OCI-LY1 (cell line): ENCODE measurements at regions not wholly inside any gene's neighbourhood (a gene's known extent, or its start where the extent isn't known, plus 50 kb on each side); places are given as distances from the start of the nearest gene placed in this dataset.

ENCODE experiments used
- H2AFZ ChIP-seq: fragments of 200-600 bp; sonication (generic), shearing (Covaris generic); 2 replicates; pipeline ENCODE4 v1.6.0; 2014; ENCODE audit warnings: antibody characterized with exemption, mild to moderate bottlenecking, low read length
- H3F3A ChIP-seq: fragments of 200-600 bp; sonication (generic), shearing (Covaris generic); 2 replicates; pipeline ENCODE4 v1.6.0; 2014; ENCODE audit warnings: mild to moderate bottlenecking, antibody characterized with exemption, low read length, moderate library complexity; ENCODE audit not compliant: insufficient read depth
- H3K27ac ChIP-seq: fragments of 200-600 bp; sonication (generic); 2 replicates; pipeline ENCODE4 v1.5.1; 2014; ENCODE audit warnings: low read length, mixed run types, mild to moderate bottlenecking, low read depth; ENCODE audit not compliant: poor library complexity, severe bottlenecking
- H3K27me3 ChIP-seq: fragments of 200-600 bp; sonication (generic); 2 replicates; pipeline ENCODE4 v1.6.0; 2014; ENCODE audit warnings: antibody characterized with exemption, mild to moderate bottlenecking, low read length, moderate library complexity; ENCODE audit not compliant: insufficient read depth
- H3K36me3 ChIP-seq: fragments of 200-600 bp; sonication (generic); 2 replicates; pipeline ENCODE4 v1.6.1; 2014; ENCODE audit warnings: mild to moderate bottlenecking, antibody characterized with exemption, low read length, moderate library complexity, mixed read lengths; ENCODE audit not compliant: insufficient read depth
- H3K4me1 ChIP-seq: fragments of 200-600 bp; sonication (generic); 2 replicates; pipeline ENCODE4 v1.5.1; 2014; ENCODE audit warnings: mild to moderate bottlenecking, low read length, moderate library complexity; ENCODE audit not compliant: insufficient read depth, severe bottlenecking
- H3K4me2 ChIP-seq: fragments of 200-600 bp; sonication (generic), shearing (Covaris generic); 2 replicates; pipeline ENCODE4 v1.6.1; 2014; ENCODE audit warnings: low read length
- H3K4me3 ChIP-seq: fragments of 200-600 bp; sonication (generic); 2 replicates; pipeline ENCODE4 v1.5.1; 2014; ENCODE audit warnings: low read length, low read depth, mild to moderate bottlenecking, mixed read lengths; ENCODE audit not compliant: poor library complexity, severe bottlenecking
- H3K79me2 ChIP-seq: fragments of 200-600 bp; shearing (Covaris generic); 2 replicates; pipeline ENCODE4 v1.6.1; 2016; ENCODE audit warnings: mixed run types, low read length, mixed read lengths; ENCODE audit not compliant: insufficient read depth
- H3K9ac ChIP-seq: fragments of 200-600 bp; sonication (generic), shearing (Covaris generic); 2 replicates; pipeline ENCODE4 v1.6.1; 2014; ENCODE audit warnings: mild to moderate bottlenecking, low read length, mixed read lengths
- H3K9me2 ChIP-seq: fragments of 200-600 bp; sonication (generic), shearing (Covaris generic); 2 replicates; pipeline ENCODE4 v1.6.1; 2014; ENCODE audit warnings: low read depth, mild to moderate bottlenecking, low read length, mixed read lengths
- H3K9me3 ChIP-seq: fragments of 200-600 bp; shearing (Covaris generic); 2 replicates; pipeline ENCODE4 v1.6.1; 2014; ENCODE audit warnings: low read length, mixed read lengths
- H4K20me1 ChIP-seq: fragments of 200-600 bp; sonication (generic), shearing (Covaris generic); 2 replicates; pipeline ENCODE4 v1.6.0; 2016; ENCODE audit warnings: mild to moderate bottlenecking, low read length; ENCODE audit not compliant: insufficient read depth
- EZH2 ChIP-seq: fragments of 200-600 bp; sonication (generic), shearing (Covaris generic); IDR thresholded peaks from 2 replicates; pipeline ENCODE4 v1.8.0; 2017; ENCODE audit warnings: borderline replicate concordance, mixed run types, mild to moderate bottlenecking, antibody characterized with exemption, low read length, moderate library complexity, mixed read lengths
- TF ChIP-seq, protein P1 (sequence below): fragments of 200-600 bp; sonication (generic), shearing (Covaris generic); IDR thresholded peaks from 2 replicates; pipeline ENCODE4 v1.5.1; 2017; ENCODE audit warnings: mild to moderate bottlenecking, antibody characterized with exemption, low read length, moderate library complexity, mixed read lengths

DNA sequence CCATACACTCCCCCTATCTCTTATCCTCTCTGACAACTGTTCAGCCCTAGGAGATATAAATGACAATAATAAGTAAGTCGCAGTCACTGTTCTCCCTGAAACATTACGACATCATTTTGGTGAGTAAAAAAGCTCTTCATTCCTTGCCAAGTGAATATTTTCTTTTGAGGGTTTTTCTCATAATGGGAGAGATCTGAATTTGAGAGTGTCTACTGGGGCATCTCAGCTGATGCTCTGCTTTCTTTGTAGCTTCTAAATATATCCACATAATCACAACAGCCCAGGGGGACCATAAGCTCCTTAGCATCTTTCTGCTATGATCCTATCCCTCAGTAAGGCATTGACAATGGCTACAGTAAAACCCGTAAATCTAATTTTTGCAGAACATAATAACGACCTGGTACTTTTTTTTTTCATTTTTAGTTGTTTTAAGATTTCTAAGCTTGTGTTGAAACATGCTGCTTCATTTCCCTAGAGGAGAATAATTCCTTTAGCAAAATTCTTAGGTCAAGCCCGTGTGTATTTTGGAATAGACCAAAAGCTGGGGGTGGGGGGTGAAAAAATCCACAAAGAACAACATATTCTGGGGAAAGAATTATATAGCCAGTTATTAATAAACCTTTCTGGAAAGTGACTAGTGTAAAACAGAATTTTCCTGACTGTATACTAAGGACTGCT is 78.1 kb upstream of the GPM6B start:
- no peak overlapping the region for H2AFZ ChIP-seq
- no peak overlapping the region for H3K27ac ChIP-seq
- no peak for TF ChIP-seq EZH2
- TF ChIP-seq, protein P1, sequence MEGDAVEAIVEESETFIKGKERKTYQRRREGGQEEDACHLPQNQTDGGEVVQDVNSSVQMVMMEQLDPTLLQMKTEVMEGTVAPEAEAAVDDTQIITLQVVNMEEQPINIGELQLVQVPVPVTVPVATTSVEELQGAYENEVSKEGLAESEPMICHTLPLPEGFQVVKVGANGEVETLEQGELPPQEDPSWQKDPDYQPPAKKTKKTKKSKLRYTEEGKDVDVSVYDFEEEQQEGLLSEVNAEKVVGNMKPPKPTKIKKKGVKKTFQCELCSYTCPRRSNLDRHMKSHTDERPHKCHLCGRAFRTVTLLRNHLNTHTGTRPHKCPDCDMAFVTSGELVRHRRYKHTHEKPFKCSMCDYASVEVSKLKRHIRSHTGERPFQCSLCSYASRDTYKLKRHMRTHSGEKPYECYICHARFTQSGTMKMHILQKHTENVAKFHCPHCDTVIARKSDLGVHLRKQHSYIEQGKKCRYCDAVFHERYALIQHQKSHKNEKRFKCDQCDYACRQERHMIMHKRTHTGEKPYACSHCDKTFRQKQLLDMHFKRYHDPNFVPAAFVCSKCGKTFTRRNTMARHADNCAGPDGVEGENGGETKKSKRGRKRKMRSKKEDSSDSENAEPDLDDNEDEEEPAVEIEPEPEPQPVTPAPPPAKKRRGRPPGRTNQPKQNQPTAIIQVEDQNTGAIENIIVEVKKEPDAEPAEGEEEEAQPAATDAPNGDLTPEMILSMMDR: no peak
- no peaks in the 10 kb centered on the region for H3K9me2 ChIP-seq
- no peak overlapping the region for H3K9ac ChIP-seq
- H3K27me3 ChIP-seq: no peaks in the 10 kb centered on the region
- H3F3A ChIP-seq: no peaks in the 10 kb centered on the region
- no peak overlapping the region for H3K4me3 ChIP-seq
- no peaks in the 10 kb centered on the region for H3K9me3 ChIP-seq
- H3K79me2 ChIP-seq: no peaks in the 10 kb centered on the region
- no peaks in the 10 kb centered on the region for H4K20me1 ChIP-seq
- no peak overlapping the region for H3K4me2 ChIP-seq
- no peaks in the 10 kb centered on the region for H3K36me3 ChIP-seq
- H3K4me1 ChIP-seq: no peaks in the 10 kb centered on the region

DNA sequence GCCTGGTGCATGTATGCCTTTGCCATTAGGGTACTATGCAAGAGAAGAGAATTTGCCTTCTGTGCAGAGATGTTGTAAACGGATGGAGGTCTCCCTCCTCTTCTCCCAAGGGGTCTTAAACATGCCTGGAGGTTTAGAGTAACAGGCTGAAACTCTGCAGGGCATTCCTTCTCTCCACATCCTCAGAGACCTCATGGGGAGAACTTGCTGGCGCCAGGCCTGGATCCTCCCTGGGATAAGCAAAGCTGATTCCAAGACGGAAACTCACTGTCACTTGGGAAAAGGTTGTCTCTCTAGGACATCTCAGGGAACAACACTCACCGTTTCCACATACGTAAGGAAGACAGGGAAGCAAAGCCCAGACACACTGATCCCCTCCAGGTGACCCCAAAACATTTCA is 76.9 kb upstream of the GPM6B start:
- no peak overlapping the region for H3K4me2 ChIP-seq
- no peak overlapping the region for H3K27ac ChIP-seq
- H3K36me3 ChIP-seq: no peaks in the 10 kb centered on the region
- no peak overlapping the region for H2AFZ ChIP-seq
- H3K4me1 ChIP-seq: no peaks in the 10 kb centered on the region
- no peak overlapping the region for H3K9ac ChIP-seq
- no peaks in the 10 kb centered on the region for H3K27me3 ChIP-seq
- H4K20me1 ChIP-seq: no peaks in the 10 kb centered on the region
- no peaks in the 10 kb centered on the region for H3K9me3 ChIP-seq
- H3K9me2 ChIP-seq: no peaks in the 10 kb centered on the region
- H3K79me2 ChIP-seq: no peaks in the 10 kb centered on the region
- no peaks in the 10 kb centered on the region for H3F3A ChIP-seq
- no peak overlapping the region for H3K4me3 ChIP-seq
- TF ChIP-seq, protein P1: no peak
- TF ChIP-seq EZH2: no peak

DNA sequence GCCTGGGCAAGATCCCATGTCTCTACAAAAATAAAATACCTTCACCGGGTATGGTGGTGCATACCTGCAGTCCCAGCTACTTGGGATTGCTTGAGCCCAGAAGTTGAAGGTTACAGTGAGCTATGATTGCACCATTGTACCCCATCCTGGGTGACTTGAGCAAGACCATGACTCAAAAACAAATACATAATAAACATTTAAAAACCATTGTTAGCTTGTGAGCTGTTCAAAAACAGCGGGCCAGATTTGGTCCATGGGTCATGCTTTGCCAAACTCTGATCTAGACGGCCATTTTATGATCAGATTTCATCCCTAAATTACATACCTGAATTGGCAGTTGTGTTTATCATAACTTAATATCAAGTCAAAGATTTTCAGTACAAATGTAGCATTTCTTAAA is 76.0 kb upstream of the GPM6B start:
- Histone ChIP-seq H3K9ac (no peak overlapping the region), H3K9me3 (no peaks in the 10 kb centered on the region), H4K20me1 (no peaks in the 10 kb centered on the region), H3K4me2 (no peak overlapping the region), H3K9me2 (no peaks in the 10 kb centered on the region), H3K27me3 (no peaks in the 10 kb centered on the region), H3K27ac (no peak overlapping the region), H2AFZ (no peak overlapping the region), H3F3A (no peaks in the 10 kb centered on the region), H3K4me3 (no peak overlapping the region), H3K36me3 (no peaks in the 10 kb centered on the region), H3K4me1 (no peaks in the 10 kb centered on the region), H3K79me2 (no peaks in the 10 kb centered on the region)
- TF ChIP-seq, protein P1: no peak
- TF ChIP-seq EZH2: no peak
